ENCODE measurements at regions not wholly inside any gene's neighbourhood (a gene's known extent, or its start where the extent isn't known, plus 50 kb on each side); places are given as distances from the start of the nearest gene placed in this dataset.

DNA sequence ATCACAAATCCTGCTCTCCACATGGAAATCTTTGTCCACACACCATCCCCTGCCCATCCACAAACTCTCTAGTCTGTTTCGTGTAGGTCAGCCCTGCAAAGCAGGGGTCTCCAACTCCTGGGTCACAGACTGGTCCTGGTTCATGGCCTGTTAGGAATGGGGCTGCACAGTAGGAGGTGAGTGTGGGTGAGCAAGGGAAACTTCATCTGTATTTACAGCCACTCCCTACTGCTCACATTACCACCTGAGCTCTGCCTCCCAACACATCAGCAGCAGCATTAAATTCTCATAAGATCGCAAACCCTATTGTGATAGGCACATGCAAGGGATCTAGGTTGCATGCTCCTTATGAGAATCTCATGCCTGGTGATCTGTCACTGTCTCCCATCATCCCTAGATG lies 242.1 kb downstream of the FGFR2 start:
- Histone ChIP-seq H3K27me3 (ENCODE audit: low read length) (no peaks in the 10 kb centered on the region), H3K79me2 (ENCODE audit: insufficient read depth, low read length) (no peaks in the 10 kb centered on the region), H3K9ac (ENCODE audit: low read length) (no peak overlapping the region), H3K4me2 (ENCODE audit: low read depth, low read length, poor library complexity, severe bottlenecking) (no peak overlapping the region), H3K9me2 (replicated peaks; ENCODE audit: insufficient read depth, low read length) (no peaks in the 10 kb centered on the region), H4K20me1 (ENCODE audit: low read depth, low read length) (no peaks in the 10 kb centered on the region), H3K9me3 (ENCODE audit: insufficient read depth, low read length) (no peaks in the 10 kb centered on the region), H3K27ac (ENCODE audit: low read depth, low read length) (no peak overlapping the region), H3K36me3 (ENCODE audit: low read length) (no peaks in the 10 kb centered on the region), H3K4me3 (ENCODE audit: insufficient read depth, low read length, poor library complexity, severe bottlenecking) (no peak overlapping the region), H3F3A (ENCODE audit: insufficient read depth) (no peaks in the 10 kb centered on the region), H2AFZ (ENCODE audit: low read depth, low read length, severe bottlenecking) (no peak overlapping the region)
- TF ChIP-seq EZH2phosphoT487 (conservative IDR thresholded peaks at IDR 0.05; ENCODE audit: low read length): no peak
- TF ChIP-seq, protein P1, sequence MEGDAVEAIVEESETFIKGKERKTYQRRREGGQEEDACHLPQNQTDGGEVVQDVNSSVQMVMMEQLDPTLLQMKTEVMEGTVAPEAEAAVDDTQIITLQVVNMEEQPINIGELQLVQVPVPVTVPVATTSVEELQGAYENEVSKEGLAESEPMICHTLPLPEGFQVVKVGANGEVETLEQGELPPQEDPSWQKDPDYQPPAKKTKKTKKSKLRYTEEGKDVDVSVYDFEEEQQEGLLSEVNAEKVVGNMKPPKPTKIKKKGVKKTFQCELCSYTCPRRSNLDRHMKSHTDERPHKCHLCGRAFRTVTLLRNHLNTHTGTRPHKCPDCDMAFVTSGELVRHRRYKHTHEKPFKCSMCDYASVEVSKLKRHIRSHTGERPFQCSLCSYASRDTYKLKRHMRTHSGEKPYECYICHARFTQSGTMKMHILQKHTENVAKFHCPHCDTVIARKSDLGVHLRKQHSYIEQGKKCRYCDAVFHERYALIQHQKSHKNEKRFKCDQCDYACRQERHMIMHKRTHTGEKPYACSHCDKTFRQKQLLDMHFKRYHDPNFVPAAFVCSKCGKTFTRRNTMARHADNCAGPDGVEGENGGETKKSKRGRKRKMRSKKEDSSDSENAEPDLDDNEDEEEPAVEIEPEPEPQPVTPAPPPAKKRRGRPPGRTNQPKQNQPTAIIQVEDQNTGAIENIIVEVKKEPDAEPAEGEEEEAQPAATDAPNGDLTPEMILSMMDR (IDR thresholded peaks at IDR 0.05; ENCODE audit: insufficient read depth, low read length, poor library complexity, severe bottlenecking): no peak

DNA sequence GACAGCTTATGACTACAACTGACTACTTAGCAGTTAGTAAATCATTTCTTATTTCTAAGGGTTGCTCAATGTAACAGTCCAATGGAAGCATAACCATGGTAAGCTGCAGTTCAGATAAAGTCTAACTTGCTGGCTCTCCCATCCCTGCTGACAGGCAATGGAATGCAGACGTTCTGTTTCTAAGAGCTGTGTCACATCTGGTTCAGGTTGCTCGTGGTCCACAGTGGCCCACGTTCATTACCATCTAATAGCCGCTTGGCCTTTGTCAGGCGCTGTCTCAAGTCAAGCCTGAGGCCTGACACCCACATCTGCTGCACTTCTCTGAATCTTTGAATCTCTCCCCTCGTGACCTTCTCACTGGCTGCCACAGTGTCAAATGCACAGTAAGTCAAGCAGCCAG lies 240.8 kb downstream of the FGFR2 start:
- H3K79me2 ChIP-seq (ENCODE audit: insufficient read depth, low read length): no peaks in the 10 kb centered on the region
- no peak overlapping the region for H3K4me2 ChIP-seq (ENCODE audit: low read depth, low read length, poor library complexity, severe bottlenecking)
- TF ChIP-seq, protein P1 (IDR thresholded peaks at IDR 0.05; ENCODE audit: insufficient read depth, low read length, poor library complexity, severe bottlenecking): no peak
- TF ChIP-seq EZH2phosphoT487 (conservative IDR thresholded peaks at IDR 0.05; ENCODE audit: low read length): no peak
- H3K27ac ChIP-seq (ENCODE audit: low read depth, low read length): no peak overlapping the region
- H3K27me3 ChIP-seq (ENCODE audit: low read length): no peaks in the 10 kb centered on the region
- H3F3A ChIP-seq (ENCODE audit: insufficient read depth): no peaks in the 10 kb centered on the region
- no peaks in the 10 kb centered on the region for H3K36me3 ChIP-seq (ENCODE audit: low read length)
- H3K9me2 ChIP-seq (replicated peaks; ENCODE audit: insufficient read depth, low read length): no peaks in the 10 kb centered on the region
- H2AFZ ChIP-seq (ENCODE audit: low read depth, low read length, severe bottlenecking): no peak overlapping the region
- no peaks in the 10 kb centered on the region for H4K20me1 ChIP-seq (ENCODE audit: low read depth, low read length)
- no peaks in the 10 kb centered on the region for H3K9me3 ChIP-seq (ENCODE audit: insufficient read depth, low read length)
- H3K4me3 ChIP-seq (ENCODE audit: insufficient read depth, low read length, poor library complexity, severe bottlenecking): no peak overlapping the region
- H3K9ac ChIP-seq (ENCODE audit: low read length): no peak overlapping the region

DNA sequence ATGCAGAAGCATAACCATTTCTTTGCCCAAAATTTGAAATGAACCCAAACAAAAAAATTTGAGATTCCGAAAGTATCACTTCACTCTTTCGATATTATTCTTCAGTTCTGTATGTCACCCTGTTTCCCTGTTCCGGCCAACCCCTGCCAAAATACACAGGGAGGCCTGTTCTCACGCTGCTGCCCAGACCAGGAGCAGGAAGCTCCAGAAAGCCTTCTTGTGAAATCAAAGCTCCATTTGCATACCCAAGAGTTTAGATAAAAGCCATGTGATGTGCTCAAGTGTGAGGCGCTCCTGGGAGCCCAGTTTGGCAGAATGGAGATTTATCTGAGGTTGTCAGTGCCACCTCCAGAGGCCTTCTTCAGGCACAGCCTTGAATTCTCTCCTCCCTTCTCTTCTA lies 236.2 kb downstream of the FGFR2 start:
- Histone ChIP-seq H3F3A (ENCODE audit: insufficient read depth) (no peaks in the 10 kb centered on the region), H3K9me2 (replicated peaks; ENCODE audit: insufficient read depth, low read length) (no peaks in the 10 kb centered on the region), H3K36me3 (ENCODE audit: low read length) (no peaks in the 10 kb centered on the region), H3K4me2 (ENCODE audit: low read depth, low read length, poor library complexity, severe bottlenecking) (no peak overlapping the region), H3K9ac (ENCODE audit: low read length) (no peak overlapping the region), H3K4me3 (ENCODE audit: insufficient read depth, low read length, poor library complexity, severe bottlenecking) (no peak overlapping the region), H3K9me3 (ENCODE audit: insufficient read depth, low read length) (no peaks in the 10 kb centered on the region), H3K27me3 (ENCODE audit: low read length) (no peaks in the 10 kb centered on the region), H2AFZ (ENCODE audit: low read depth, low read length, severe bottlenecking) (no peak overlapping the region), H3K27ac (ENCODE audit: low read depth, low read length) (no peak overlapping the region), H3K79me2 (ENCODE audit: insufficient read depth, low read length) (no peaks in the 10 kb centered on the region), H4K20me1 (ENCODE audit: low read depth, low read length) (no peaks in the 10 kb centered on the region)
- TF ChIP-seq, protein P1 (IDR thresholded peaks at IDR 0.05; ENCODE audit: insufficient read depth, low read length, poor library complexity, severe bottlenecking): no peak
- no peak for TF ChIP-seq EZH2phosphoT487 (conservative IDR thresholded peaks at IDR 0.05; ENCODE audit: low read length)
